ENCODE measurements at regions not wholly inside any gene's neighbourhood (a gene's known extent, or its start where the extent isn't known, plus 50 kb on each side); places are given as distances from the start of the nearest gene placed in this dataset.
A peak's percentile ranks its signal among the peaks of the same experiment; 100 is the strongest.

- no peak for DNase-seq
These were observed 89.2 kb upstream of the INHBA start for GRCh38 chr7:41792120-41792519.

GRCh38 chr7:41788556-41788955 is 85.7 kb upstream of the INHBA start:
- DNase-seq, result peak; percentile 27

- DNase-seq, result no peak
These were observed 84.9 kb upstream of the INHBA start for GRCh38 chr7:41787651-41788350.

GRCh38 chr7:41786944-41787343 is 84.1 kb upstream of the INHBA start:
- DNase-seq, result peak; percentile 82

- DNase-seq, result peak; percentile 50
These were observed 83.5 kb upstream of the INHBA start for GRCh38 chr7:41786404-41786803.

GRCh38 chr7:41785840-41786239 is 83.0 kb upstream of the INHBA start:
- no peak for DNase-seq

GRCh38 chr7:41785265-41785664 is 82.4 kb upstream of the INHBA start:
- DNase-seq, result no peak

GRCh38 chr7:41779918-41780317 is 77.0 kb upstream of the INHBA start:
- DNase-seq, result peak; percentile 92

GRCh38 chr7:41777894-41778596 is 75.2 kb upstream of the INHBA start:
- DNase-seq, result peak; percentile 97

- DNase-seq, result no peak
These were observed 72.1 kb upstream of the INHBA start for GRCh38 chr7:41774966-41775365.

GRCh38 chr7:41773756-41774155 is 70.9 kb upstream of the INHBA start:
- no peak for DNase-seq

- DNase-seq, result no peak
These were observed 68.8 kb upstream of the INHBA start for GRCh38 chr7:41771717-41772116.

- DNase-seq, result no peak
These were observed 66.3 kb upstream of the INHBA start for GRCh38 chr7:41769162-41769561.

- no peak for DNase-seq
These were observed 60.7 kb upstream of the INHBA start for GRCh38 chr7:41763626-41764025.

- no peak for DNase-seq
These were observed 59.8 kb upstream of the INHBA start for GRCh38 chr7:41762641-41763040.

GRCh38 chr7:41760293-41760692 is 57.4 kb upstream of the INHBA start:
- DNase-seq, result no peak

GRCh38 chr7:41758321-41758720 is 55.4 kb upstream of the INHBA start:
- DNase-seq, result no peak

GRCh38 chr7:41756650-41757182 is 53.8 kb upstream of the INHBA start:
- no peak for DNase-seq

- DNase-seq, result no peak
These were observed 52.2 kb upstream of the INHBA start for GRCh38 chr7:41755096-41755495.

GRCh38 chr7:41754046-41754445 is 51.2 kb upstream of the INHBA start:
- DNase-seq, result no peak
